NB4 (cell line): ENCODE measurements at regions not wholly inside any gene's neighbourhood (a gene's known extent, or its start where the extent isn't known, plus 50 kb on each side); places are given as distances from the start of the nearest gene placed in this dataset.

ENCODE experiments used
- DNase-seq: peaks from one replicate; pipeline ENCODE4 v3.0.0; 2010; ENCODE audit warnings: low read depth
- H3K4me3 ChIP-seq: one replicate; pipeline ENCODE4 v1.5.1; 2011; ENCODE audit warnings: mild to moderate bottlenecking, low read depth, low read length, moderate library complexity
- CTCF ChIP-seq: IDR thresholded peaks from one replicate; pipeline ENCODE4 v1.5.1; 2012; ENCODE audit warnings: low read depth, low read length
- MAX ChIP-seq: IDR thresholded peaks from 2 replicates; pipeline ENCODE4 v1.6.1; 2011; ENCODE audit warnings: low read depth, low read length
- MYC ChIP-seq: IDR thresholded peaks from 2 replicates; pipeline ENCODE4 v1.6.1; 2011; ENCODE audit warnings: low read depth, low read length
- POLR2A ChIP-seq: IDR thresholded peaks from 2 replicates; pipeline ENCODE4 v1.6.1; 2011; ENCODE audit warnings: mild to moderate bottlenecking; ENCODE audit not compliant: insufficient read length; ENCODE audit errors: extremely low read depth

GRCh38 chrX:125628435-125628834 is 308.8 kb downstream of the TEX13C start:
- no peak for DNase-seq
- no peak for TF ChIP-seq MAX
- no peak for TF ChIP-seq POLR2A
- no peak for TF ChIP-seq CTCF
- no peak for TF ChIP-seq MYC
- no peak overlapping the region for H3K4me3 ChIP-seq

- H3K4me3 ChIP-seq: no peak overlapping the region
- no peak for DNase-seq
- no peak for TF ChIP-seq CTCF
- no peak for TF ChIP-seq MYC
- no peak for TF ChIP-seq POLR2A
- TF ChIP-seq MAX: no peak
These were observed 321.7 kb downstream of the TEX13C start for GRCh38 chrX:125641405-125641804.

- DNase-seq: peak; percentile 11
- H3K4me3 ChIP-seq: no peak overlapping the region
- TF ChIP-seq CTCF (peak; percentile 30), MAX (no peak)
These were observed 326.5 kb downstream of the TEX13C start for GRCh38 chrX:125646195-125646594.

- TF ChIP-seq CTCF (no peak), MYC (no peak), MAX (no peak), POLR2A (no peak)
- no peak overlapping the region for H3K4me3 ChIP-seq
- no peak for DNase-seq
These were observed 331.8 kb downstream of the TEX13C start for GRCh38 chrX:125651426-125651825.

GRCh38 chrX:125654501-125654900 is 334.8 kb downstream of the TEX13C start:
- no peak for DNase-seq
- H3K4me3 ChIP-seq: no peak overlapping the region
- TF ChIP-seq POLR2A: no peak
- no peak for TF ChIP-seq MAX
- no peak for TF ChIP-seq MYC
- no peak for TF ChIP-seq CTCF

- no peak overlapping the region for H3K4me3 ChIP-seq
- no peak for TF ChIP-seq MYC
- no peak for TF ChIP-seq CTCF
- no peak for TF ChIP-seq POLR2A
- no peak for TF ChIP-seq MAX
- no peak for DNase-seq
These were observed 354.1 kb downstream of the TEX13C start for GRCh38 chrX:125673758-125674157.
